ENCODE measurements at regions not wholly inside any gene's neighbourhood (a gene's known extent, or its start where the extent isn't known, plus 50 kb on each side); places are given as distances from the start of the nearest gene placed in this dataset.
"Not testable (repeated sequence)": the region's sequence is repeated elsewhere in the genome, so short reads cannot be mapped to it uniquely, and the experiment has no call there.

DNA sequence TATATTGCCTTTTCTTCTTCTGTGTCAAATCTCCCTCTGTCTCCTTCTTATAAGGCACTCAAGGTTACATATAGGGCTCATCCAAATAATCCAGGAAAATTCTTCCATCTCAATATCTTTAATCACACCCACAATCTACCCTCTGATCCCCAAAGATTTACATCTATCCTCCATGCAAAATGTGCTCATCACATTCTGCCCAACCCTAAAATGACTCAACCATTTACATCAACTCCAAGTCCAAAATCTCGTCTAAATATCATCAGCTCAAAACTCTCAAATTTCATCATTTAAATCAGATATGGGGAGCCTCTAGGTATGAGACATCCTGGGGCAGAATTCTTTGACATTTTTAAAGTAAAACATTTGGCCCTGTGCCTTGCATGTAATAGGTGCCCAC is 1349.8 kb downstream of the SUCLG1 start:
- no peak for ATAC-seq

DNA sequence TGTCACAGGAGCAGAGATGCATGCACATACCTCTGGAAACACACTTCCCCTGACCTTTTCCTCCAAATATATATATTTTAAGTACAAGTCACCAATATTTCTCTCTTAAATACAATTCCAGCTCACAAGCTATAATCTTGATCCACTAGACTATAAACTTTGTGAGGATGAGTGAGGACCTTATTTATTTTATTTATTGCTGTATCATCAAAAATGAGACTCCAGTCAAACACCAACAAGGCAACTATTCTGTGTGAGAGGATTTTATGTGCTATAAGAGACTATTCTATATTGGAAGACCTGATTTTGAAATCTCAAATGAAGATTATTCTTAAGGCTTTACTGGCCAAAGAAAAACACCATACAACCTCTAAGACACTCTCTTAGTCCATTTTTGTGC is 1352.2 kb downstream of the SUCLG1 start:
- no peak for ATAC-seq

DNA sequence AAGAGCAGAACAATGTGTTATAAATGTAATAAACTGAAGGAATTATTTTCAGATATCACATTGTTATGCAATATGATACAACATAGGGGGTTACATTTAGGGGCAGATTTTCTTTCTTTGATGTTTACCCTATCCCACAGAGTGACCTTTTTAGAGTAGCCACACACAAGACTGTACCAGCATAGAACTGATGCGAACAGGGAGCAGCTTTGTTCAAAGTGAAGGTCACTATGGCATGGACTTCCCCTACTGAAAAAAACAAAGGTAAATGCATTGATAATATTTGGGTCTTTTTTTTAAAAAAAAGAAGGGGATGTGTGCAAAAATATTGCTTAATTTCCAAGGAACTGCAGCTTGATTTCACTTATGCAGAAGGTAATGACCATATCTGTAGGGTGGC is 1354.9 kb downstream of the SUCLG1 start:
- ATAC-seq: no peak

DNA sequence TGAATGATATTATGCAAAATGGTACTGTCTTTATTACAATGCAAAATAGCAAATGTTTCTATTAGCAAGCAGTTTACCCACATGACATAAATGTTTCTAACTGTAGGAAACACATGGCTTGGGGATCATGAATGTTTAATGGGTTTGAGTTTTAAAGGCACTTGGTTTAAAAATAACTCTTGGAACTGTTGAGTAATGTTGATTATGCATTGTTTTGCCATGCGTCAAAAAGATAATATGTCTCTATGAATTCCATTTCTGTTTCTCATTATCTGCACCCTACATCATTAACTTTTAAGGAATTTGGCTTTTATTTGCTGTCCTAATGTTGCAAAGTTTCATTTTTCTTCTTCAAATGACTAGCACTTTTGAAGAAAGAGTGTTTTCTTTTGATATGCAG is 1355.5 kb downstream of the SUCLG1 start:
- no peak for ATAC-seq

DNA sequence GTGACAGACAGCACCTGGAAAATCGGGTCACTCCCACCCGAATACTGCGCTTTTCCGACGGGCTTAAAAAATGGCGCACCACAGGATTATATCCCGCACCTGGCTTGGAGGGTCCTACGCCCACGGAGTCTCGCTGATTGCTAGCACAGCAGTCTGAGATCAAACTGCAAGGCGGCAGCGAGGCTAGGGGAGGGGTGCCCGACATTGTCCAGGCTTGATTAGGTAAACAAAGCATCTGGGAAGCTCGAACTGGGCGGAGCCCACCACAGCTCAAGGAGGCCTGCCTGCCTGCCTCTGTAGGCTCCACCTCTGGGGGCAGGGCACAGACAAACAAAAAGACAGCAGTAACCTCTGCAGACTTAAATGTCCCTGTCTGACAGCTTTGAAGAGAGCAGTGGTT is 1370.0 kb downstream of the SUCLG1 start:
- not testable (repeated sequence) for ATAC-seq

DNA sequence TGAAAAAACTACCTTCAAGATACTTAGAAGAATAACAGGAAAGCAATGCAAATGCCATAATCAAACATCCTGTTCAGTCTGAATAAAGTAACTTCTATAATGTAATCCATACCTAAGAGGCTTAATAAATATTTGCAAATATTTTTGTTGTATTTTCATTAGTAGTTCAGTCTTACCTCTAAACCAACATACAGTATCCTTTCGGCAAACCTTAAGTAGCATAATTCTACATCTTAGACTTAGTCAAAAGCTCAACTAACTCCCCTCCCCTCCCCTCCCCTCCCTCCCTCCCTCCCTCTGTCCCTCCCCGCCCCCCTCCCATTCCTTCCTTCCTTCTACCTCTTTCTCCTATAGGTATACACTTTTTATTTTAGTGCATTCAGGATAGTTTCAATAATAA is 1373.2 kb downstream of the SUCLG1 start:
- ATAC-seq: no peak

DNA sequence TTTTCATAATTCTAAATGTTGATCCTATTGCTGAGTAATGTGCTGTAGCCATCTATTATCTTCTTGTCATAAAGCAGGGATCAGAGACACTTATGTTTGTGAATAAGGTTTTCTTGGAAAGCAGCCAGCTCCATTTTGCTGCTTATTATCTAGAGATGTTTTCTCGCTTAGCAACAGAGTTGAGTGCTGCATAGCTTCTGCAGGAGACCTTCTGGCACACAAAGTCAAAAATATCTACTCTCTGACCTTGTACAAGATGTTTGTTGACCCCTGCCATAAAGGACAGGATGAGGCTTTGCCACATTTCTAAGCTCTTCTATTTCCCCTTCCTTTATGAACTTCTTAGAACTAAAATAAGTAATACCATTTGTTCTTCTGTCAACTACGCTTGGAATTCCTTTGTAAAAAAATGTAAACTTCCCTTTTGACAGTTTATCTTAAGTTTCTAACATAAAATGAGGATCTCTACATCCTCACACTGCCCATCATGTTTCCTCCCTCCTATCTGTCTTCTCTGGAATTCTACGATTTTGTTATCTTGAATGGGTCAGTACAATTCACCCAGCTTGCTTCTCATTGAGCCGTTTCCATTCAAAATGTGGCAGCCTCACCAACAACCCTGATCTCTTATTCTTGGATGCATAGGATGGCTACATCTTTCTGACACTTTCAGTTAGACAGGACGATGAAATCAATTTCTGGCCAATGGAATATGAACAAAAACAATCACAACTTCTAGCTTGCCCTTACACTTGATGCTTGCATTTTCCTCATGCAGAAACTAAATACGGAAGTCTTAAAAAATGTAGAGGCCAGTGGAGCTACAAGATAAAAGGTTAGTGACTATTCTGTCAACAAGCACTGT is 1377.0 kb downstream of the SUCLG1 start:
- peak; percentile 36 for ATAC-seq

DNA sequence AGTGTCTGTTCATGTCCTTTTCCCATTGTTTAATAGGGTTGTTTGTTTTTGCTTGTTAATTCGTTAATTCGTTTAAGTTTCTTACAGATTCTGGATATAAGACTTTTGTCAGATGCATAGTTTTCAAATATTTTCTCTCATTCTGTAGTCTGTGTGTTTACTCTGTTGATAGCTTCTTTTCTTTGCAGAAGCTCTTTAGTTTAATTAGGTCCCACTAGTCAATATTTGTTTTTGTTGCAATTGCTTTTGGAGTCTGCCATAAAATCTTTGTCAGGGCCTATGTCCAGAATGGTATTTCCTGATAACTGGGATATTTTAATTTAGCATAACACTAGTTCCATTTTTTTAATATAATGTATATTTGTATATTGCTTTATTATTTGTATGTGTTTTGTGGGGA is 1380.1 kb downstream of the SUCLG1 start:
- no peak for ATAC-seq

DNA sequence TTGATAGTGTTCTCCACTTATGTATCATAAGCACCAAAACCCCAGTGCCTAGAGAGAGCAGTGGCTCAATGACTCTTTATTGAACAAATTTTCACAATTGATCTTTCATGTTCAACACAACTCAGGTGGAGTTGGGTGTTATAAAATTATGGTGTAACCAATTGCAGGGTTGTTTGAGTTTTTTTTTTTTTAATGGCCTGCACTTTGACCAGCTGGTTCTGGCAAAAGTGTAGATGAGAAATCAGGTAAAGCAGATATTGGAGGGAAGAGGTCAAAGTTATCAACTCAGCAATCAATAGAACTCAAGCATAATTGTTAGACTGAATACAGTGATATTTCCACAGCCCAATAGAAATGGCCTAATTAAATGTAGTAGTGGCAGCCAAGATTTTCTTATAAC is 1386.3 kb downstream of the SUCLG1 start:
- no peak for ATAC-seq

DNA sequence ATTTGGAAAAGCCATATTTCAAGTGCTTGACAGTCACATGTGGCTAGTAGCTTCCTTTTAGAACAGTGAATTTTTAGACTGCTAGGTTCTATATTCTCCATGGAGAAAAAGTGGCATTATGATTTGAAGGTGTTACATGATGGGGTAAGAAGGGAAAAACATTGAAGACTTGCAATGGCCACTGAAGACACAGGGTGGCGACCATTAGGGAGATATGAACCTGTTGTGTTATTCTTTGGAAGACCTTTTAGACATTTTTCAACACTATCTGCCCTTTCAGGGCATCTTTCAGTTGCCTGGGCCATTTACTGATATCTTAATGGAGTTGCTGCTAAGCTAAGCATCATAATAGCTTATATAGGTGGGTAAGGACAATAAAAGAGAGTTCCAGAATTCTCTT is 1387.2 kb downstream of the SUCLG1 start:
- ATAC-seq: no peak

DNA sequence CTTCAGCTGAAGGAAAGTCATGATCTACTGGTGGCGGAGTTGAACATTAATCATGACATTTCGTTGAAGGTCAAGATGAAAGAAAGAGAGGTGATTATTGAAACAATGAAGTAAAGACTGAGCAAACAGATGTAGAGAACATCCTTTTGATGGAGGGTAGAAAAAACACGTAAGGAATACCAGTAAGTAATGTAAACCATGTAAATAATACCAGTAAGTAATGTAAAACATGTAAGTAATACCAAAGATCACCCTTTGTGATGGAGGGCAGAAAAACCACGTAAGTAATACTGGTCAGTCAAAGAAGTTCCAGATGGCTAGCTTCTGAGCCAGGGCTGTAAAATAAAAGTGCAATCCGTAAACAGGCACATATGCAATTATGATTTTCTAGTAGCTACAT is 1387.7 kb downstream of the SUCLG1 start:
- no peak for ATAC-seq

DNA sequence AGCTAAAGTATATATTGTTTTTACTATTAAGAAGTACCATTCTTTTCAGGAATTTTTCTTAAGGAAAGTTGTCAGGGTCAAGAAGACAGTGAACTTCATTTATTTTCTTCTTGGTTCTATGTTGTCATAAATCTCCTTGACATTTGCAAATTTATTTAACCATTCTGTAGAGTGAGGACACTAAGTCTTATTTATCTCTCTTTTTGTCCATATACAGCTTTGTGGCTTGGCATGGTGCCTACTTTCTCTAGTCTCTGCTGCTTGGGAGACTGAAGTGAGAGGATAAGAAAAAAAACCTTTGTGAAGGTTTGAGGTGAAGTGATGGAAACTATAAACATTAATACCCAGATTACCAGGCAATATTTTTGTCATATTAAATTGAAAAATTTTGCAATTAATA is 1389.4 kb downstream of the SUCLG1 start:
- ATAC-seq: no peak

DNA sequence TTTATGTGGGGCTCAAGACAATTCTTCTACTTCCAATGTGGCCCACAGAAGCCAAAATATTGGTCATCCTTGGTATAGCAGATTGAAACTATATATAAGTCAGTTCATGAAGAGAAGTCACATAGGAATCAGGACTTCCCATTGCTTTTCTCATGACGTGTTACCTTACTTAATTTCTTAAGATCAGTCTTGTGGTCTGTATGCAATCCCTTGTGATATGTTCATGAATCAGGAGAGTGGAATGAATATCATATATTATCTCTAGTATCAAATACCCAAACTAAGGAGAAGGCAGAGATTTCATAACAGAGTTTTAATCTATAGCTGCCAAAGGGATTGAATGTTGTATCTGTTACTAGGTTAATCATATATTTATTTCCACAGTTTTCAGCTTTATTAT is 1390.4 kb downstream of the SUCLG1 start:
- no peak for ATAC-seq

DNA sequence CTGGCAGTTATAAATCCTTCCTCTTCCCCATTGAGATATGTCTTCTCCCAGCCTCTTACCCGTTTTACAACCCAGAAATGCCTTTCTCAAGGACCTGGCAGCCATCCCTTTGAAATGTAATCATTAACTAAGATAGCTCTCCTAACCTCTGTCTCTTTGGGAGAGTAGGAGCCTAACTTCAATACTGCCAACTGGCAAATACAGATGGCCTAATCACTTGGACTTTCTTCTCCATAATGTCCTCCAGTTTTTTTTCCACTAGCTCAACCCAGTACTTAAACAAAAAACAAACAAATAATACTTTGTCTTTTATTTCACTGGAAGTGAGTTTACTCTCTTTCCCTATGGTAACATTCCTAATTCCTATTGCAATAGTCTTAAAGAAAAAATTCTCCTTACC is 1391.1 kb downstream of the SUCLG1 start:
- ATAC-seq: no peak

DNA sequence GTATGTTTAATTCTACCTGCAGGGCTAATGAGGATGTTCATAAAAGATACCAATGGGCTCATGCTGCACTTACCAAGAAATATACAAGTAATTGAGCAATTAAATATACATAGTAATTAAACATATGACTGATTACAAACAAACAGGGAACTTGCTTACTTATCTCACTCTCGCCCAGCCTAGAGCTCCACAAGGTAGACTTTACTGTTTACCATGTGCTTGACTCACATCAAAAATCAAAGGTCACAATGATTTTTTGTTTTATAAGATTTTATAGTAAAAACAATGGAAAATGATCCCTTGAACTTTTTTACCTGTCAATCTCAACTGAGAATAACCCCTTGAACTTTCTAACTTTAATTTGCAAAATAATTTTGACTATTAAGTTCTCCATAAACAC is 1395.1 kb downstream of the SUCLG1 start:
- no peak for ATAC-seq

DNA sequence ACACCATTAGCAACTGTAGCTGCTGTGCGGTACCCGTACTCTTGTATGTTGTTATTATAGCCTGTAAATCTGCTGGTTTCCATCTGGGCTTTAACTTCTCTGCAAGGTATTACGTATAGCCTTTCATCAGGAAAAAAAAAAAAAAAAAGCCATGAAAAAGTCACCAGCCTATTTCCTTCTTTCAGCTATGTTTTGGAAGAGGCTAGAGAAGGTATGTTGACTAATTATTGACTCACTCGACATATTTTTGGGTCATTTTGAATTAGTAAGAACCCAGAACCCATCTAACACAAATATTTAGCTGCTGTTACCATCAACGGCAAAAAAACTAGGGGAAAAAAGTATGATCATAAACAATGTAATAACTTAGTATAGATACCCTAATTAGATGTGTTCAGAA is 1395.6 kb downstream of the SUCLG1 start:
- ATAC-seq: no peak

DNA sequence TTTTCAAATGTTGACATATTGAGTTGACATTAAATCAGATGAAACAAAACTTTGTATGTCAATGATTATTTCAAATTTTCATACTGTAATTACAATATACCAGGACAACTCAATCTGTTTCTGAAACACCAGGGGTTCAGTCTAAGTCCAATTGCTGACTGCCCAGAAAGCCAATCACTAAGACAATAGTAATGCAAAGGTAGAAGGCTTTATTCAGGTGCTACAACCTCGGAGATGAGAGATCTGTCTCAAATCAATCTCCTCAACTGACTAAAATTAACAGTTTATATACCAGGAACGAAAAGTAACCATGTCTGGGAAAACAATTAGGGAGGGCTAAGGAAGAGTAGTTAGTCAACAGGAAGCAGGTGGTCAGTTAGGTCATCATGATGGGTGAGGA is 1400.4 kb downstream of the SUCLG1 start:
- no peak for ATAC-seq

DNA sequence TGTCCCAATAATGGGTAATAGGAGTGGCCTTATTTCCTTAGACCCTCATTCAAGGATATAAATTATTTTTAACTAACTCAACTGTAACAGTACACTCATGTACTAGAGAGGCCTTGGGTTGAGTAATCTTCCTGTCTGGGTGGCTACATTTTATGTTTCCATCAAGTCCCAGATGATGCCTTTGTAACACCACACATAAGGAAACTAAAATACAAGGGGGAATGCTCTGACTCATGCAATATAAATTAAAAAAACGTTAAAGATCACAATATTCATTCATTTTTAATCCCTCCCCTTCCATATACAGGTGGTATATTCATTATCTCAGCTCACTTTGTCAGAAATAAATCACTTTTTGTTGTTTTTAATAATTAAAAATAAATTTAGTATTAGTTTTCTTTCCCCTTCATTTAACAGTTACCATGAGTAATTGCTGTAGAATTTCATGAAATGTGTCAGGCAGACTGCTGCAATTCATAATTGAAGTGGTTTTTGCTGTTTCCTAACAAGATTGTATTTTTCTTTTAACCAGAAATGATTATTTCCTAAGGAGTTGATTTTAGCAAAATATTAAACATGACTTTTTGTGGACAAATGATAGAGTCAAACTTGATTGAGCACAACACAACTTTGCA is 1403.6 kb downstream of the SUCLG1 start:
- no peak for ATAC-seq

DNA sequence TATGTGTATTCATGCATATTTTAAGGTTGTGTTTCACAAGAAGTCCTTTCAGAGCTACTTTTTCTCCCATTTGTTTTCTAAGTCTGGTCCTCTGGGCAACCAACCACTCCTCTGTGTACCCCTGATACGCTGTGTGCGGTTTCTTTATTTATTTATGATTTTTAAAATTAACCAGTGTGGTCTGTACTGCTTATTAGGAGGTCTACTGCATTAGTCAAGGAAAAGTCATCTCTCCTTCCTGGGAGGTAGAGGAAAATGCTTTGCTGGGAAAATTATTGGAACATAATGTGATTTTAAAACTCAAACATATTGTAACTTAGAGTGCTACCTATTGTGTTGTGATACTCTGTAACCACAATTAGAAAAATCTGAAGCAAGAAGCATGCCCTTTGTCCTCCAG is 1404.3 kb downstream of the SUCLG1 start:
- ATAC-seq: no peak

DNA sequence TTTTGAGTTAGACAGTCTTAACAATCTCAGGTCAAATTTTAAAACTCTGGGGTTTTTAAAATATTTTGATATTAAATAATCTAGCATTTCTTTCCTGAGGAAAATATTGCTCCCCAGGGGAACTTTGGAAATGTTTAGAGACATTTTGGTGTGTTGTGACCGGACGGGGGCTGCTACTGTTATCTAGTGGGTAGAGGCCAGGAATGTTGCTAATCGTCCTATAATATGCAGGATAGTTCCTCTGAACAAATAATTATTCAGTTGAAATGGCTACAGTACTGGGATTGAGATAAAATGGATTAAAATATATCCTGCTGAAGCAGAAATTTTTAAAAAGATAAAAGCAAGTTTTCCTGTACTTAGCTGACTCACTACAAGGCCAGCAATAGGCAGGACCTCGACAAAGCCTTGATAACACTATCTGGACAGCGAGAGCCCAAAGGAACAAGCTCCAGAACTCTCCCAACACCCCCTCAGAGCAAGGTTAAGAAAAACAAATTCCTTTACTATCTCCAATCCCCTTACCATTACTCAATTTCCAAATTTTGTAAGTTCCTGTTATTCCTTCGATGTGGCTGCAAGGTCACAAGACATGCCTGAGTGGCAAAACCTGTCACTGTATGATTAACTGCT is 1407.4 kb downstream of the SUCLG1 start:
- no peak for ATAC-seq

DNA sequence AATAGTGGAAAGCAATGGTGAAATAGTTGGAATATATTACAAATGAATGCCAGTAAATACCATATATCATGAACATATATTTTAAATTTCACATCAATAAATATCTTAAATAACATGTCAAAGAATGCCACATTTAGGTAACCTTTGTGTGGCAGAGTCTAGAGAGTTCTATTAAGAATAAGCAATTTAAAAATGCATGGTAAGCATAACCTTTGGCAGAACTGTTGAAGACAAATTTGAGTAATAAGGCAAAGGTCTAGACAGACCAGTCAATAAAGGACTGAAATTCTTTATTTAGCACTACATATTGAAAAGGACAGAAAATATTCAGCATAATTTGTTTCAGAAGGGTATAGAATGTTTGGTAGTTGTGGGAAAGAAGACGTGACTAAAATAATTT is 1417.0 kb downstream of the SUCLG1 start:
- ATAC-seq: no peak

DNA sequence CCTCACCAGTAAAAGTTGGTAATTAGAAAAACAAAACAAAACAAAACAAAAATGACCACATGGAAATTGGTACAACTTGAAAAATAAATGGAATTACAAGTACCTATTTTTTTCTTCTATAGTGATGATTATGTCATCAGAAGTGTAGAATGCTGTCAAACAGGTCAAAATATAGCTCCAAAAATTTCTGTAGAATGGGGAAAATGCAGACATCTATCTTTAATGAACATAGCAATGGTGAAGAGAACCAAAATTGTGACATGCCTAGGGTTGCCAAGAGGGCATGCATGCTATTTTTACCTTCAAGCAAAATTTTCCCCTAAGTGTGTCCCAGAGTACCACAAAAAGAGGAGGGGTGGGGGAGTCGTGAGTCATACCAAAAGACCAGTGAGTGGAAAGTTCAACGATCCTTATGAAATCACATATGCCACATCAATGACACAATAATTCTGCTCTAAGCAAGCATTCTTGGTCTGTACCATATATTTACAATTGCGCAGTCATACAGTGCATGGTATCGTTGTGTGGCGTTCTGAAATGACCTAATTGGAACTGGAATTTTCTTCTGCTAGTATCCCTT is 1436.4 kb downstream of the SUCLG1 start:
- no peak for ATAC-seq

DNA sequence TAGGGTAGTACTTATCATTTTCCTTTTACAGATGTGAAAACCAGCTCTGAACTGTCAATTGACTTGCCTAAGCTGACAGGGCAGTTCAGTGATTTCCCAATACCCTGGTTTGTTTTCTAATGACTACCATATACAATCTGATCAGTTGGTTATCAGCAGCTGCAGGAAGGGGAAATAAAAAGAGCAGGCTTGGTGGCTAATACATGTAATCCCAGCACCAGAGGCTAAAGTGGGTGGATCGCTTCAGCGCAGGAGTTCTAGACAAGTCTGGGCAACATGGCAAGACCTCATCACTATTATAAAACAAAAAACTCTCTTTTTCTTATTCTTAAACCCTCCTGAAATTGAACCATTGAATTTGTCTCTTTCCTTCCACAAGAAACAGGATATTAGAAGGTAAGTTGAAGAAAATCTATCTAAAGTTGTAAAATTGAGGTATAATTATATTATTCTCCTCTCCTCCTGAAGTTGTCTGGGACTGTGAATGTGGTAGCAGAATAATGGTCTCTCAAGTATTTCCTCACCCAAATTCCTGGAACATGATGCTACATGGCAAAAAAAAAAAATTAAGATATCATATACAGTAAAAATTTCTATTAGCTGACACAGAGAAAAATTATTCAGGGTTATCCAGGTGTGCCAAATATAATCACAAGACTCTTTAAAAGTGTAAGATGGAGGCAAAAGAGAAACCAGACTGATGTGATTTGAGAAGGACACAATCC is 1441.6 kb downstream of the SUCLG1 start:
- ATAC-seq: peak; percentile 61
